Ishikawa (cell line): ENCODE measurements at regions not wholly inside any gene's neighbourhood (a gene's known extent, or its start where the extent isn't known, plus 50 kb on each side); places are given as distances from the start of the nearest gene placed in this dataset.

Source experiments
- CEBPB ChIP-seq: IDR thresholded peaks from 2 replicates; pipeline ENCODE4 v1.6.1; 2012
- CREB1 ChIP-seq: IDR thresholded peaks from 2 replicates; pipeline ENCODE4 v1.6.1; 2012; ENCODE audit warnings: low read depth
- EGR1 ChIP-seq: IDR thresholded peaks from 2 replicates; pipeline ENCODE4 v1.6.1; 2012
- EP300 ChIP-seq: IDR thresholded peaks from 2 replicates; pipeline ENCODE4 v1.6.1; 2012; ENCODE audit warnings: borderline replicate concordance
- FOXM1 ChIP-seq: IDR thresholded peaks from 2 replicates; pipeline ENCODE4 v1.6.1; 2012; ENCODE audit warnings: low read depth, borderline replicate concordance
- NFIC ChIP-seq: IDR thresholded peaks from 2 replicates; pipeline ENCODE4 v1.6.1; 2012
- RAD21 ChIP-seq: IDR thresholded peaks from 2 replicates; pipeline ENCODE4 v1.6.1; 2012; ENCODE audit warnings: low read depth
- TAF1 ChIP-seq: IDR thresholded peaks from 2 replicates; pipeline ENCODE4 v1.6.1; 2012; ENCODE audit warnings: low read depth, mild to moderate bottlenecking
- TCF12 ChIP-seq: IDR thresholded peaks from 2 replicates; pipeline ENCODE4 v1.6.1; 2012; ENCODE audit warnings: low read depth
- TEAD4 ChIP-seq: IDR thresholded peaks from 2 replicates; pipeline ENCODE4 v1.6.1; 2012
- YY1 ChIP-seq: IDR thresholded peaks from 2 replicates; pipeline ENCODE4 v1.6.1; 2012; ENCODE audit warnings: low read depth
- ZBTB7A ChIP-seq: IDR thresholded peaks from 2 replicates; pipeline ENCODE4 v1.6.1; 2012; ENCODE audit warnings: low read depth
- TF ChIP-seq, protein P1 (sequence below): IDR thresholded peaks from 2 replicates; pipeline ENCODE4 v1.6.1; 2012
- TF ChIP-seq, protein P2 (sequence below): IDR thresholded peaks from 2 replicates; pipeline ENCODE4 v1.6.1; 2012
- TF ChIP-seq, protein P3 (sequence below): IDR thresholded peaks from 2 replicates; pipeline ENCODE4 v1.6.1; 2012; ENCODE audit warnings: low read depth, mild to moderate bottlenecking

DNA sequence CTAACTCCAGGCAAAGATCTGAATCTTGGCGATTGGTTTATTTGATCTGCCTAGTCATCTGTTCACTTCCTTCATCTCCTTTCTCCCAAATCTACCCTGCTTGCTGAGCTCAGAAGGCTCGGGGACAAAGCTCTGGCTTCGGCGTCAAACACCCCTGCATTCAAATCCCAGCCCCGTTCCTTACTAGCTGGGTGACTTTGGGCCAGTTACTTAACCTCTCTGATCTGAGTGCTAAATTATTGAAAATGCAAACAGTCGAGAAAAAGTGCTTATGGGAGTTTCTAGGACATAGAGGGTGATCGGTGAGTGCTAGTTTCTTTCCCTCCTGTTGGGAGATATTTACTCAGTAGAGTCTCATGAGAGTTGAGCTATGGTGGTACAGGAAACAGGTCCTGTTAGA is 121.2 kb upstream of the RFLNA start:
- no peak for TF ChIP-seq CREB1
- TF ChIP-seq, protein P1, sequence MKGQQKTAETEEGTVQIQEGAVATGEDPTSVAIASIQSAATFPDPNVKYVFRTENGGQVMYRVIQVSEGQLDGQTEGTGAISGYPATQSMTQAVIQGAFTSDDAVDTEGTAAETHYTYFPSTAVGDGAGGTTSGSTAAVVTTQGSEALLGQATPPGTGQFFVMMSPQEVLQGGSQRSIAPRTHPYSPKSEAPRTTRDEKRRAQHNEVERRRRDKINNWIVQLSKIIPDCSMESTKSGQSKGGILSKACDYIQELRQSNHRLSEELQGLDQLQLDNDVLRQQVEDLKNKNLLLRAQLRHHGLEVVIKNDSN = no peak
- TF ChIP-seq EP300 = no peak
- no peak for TF ChIP-seq RAD21
- no peak for TF ChIP-seq TAF1
- TF ChIP-seq FOXM1 = no peak
- no peak for TF ChIP-seq TCF12
- no peak for TF ChIP-seq CEBPB
- TF ChIP-seq NFIC = no peak
- no peak for TF ChIP-seq EGR1
- TF ChIP-seq, protein P2, sequence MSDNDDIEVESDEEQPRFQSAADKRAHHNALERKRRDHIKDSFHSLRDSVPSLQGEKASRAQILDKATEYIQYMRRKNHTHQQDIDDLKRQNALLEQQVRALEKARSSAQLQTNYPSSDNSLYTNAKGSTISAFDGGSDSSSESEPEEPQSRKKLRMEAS = no peak
- TF ChIP-seq, protein P3, sequence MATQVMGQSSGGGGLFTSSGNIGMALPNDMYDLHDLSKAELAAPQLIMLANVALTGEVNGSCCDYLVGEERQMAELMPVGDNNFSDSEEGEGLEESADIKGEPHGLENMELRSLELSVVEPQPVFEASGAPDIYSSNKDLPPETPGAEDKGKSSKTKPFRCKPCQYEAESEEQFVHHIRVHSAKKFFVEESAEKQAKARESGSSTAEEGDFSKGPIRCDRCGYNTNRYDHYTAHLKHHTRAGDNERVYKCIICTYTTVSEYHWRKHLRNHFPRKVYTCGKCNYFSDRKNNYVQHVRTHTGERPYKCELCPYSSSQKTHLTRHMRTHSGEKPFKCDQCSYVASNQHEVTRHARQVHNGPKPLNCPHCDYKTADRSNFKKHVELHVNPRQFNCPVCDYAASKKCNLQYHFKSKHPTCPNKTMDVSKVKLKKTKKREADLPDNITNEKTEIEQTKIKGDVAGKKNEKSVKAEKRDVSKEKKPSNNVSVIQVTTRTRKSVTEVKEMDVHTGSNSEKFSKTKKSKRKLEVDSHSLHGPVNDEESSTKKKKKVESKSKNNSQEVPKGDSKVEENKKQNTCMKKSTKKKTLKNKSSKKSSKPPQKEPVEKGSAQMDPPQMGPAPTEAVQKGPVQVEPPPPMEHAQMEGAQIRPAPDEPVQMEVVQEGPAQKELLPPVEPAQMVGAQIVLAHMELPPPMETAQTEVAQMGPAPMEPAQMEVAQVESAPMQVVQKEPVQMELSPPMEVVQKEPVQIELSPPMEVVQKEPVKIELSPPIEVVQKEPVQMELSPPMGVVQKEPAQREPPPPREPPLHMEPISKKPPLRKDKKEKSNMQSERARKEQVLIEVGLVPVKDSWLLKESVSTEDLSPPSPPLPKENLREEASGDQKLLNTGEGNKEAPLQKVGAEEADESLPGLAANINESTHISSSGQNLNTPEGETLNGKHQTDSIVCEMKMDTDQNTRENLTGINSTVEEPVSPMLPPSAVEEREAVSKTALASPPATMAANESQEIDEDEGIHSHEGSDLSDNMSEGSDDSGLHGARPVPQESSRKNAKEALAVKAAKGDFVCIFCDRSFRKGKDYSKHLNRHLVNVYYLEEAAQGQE = no peak
- no peak for TF ChIP-seq ZBTB7A
- TF ChIP-seq TEAD4 = no peak
- no peak for TF ChIP-seq YY1

DNA sequence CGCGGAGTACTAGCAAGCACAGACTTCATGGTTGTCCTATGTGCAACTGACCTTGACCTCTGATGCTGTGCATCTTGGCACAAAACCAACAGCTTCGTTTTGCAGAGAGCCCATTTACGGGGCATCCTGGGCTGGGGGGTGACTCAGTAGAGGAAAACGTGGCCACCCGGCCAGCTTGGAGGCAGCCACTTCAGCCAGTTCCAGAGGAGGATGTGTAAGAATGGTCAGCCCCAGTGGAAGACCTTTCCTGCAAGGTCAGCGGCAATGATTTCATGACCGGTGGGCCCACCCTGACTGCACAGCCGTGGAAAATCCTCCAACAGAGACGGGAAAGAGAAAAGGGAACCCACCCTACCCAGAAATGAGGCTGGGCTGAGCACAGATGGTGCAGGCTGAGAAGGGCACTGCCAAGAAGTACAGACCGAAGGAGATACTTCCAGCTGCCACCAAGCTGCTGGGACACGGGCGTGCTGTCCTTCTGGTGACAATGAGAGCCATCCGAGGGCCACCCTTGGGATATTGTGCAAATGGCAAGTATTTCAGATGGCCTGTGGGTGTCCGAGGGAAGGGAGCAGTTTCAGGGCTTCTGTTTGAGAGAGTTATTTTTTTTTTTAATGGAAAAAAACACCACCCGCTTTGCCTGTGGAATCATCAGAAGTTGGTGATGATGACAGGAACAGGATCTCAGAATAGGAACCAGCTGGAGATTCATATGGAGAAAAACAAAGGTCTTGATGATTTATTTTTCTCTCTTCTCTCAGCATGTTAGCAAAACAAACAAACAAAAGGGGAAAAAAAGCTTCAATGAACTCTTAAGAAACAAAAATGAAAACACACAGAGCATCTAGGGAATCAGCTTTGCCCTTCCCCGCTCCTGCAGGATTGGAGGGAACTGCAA is 120.2 kb upstream of the RFLNA start:
- TF ChIP-seq, protein P1 = no peak
- TF ChIP-seq ZBTB7A (no peak), EGR1 (no peak), EP300 (no peak), YY1 (no peak), TAF1 (no peak), CREB1 (no peak), FOXM1 (no peak)
- TF ChIP-seq, protein P2 = no peak
- TF ChIP-seq, protein P3 = no peak

DNA sequence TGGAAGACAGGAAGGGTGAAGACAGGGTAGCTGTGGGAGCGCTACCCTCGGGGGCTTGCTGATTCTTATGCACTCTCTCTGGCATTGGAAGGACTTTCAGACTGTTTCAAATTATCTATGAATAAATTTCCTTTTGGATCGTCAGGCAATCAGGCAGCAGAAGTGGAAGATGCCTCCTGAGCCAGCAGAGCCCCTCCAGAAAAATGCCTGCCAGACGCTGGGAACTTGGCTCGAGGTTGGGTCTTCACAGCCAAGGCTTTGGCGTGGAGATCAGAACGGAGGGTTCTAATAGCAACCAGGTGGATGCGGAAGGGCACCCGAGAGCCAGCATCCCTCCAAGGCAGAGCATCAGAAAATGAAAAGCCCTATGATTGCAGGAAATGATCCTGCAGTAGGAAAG is 119.2 kb upstream of the RFLNA start:
- TF ChIP-seq EGR1 (no peak), TAF1 (no peak), TCF12 (no peak), YY1 (no peak), RAD21 (no peak), EP300 (no peak), TEAD4 (no peak), CEBPB (no peak), FOXM1 (no peak), NFIC (no peak), CREB1 (no peak)
- TF ChIP-seq, protein P2 = no peak
- TF ChIP-seq, protein P1 = no peak
- TF ChIP-seq, protein P3 = no peak
